Type B pancreatic cell (in vitro differentiated cells): ENCODE measurements at regions not wholly inside any gene's neighbourhood (a gene's known extent, or its start where the extent isn't known, plus 50 kb on each side); places are given as distances from the start of the nearest gene placed in this dataset.

Experiments used
- DNase-seq: peaks from one replicate; pipeline ENCODE4 v3.0.0; 2021; ENCODE audit warnings: mixed read lengths; ENCODE audit not compliant: unreplicated experiment; ENCODE audit errors: extremely low spot score
- H3K27ac Mint-ChIP-seq: 2 replicates; pipeline ENCODE4 v1.8.0; 2021; ENCODE audit warnings: mild to moderate bottlenecking, mixed read lengths
- H3K27me3 Mint-ChIP-seq: 2 replicates; pipeline ENCODE4 v1.8.0; 2021; ENCODE audit warnings: mixed read lengths
- H3K36me3 Mint-ChIP-seq: 2 replicates; pipeline ENCODE4 v1.8.0; 2021; ENCODE audit warnings: mixed read lengths
- H3K4me1 Mint-ChIP-seq: one replicate; pipeline ENCODE4 v1.8.0; 2021; ENCODE audit warnings: mixed read lengths; ENCODE audit not compliant: unreplicated experiment
- H3K4me3 Mint-ChIP-seq: 2 replicates; pipeline ENCODE4 v1.8.0; 2021; ENCODE audit warnings: mild to moderate bottlenecking, mixed read lengths
- H3K9me3 Mint-ChIP-seq: 2 replicates; pipeline ENCODE4 v1.8.0; 2021; ENCODE audit warnings: mixed read lengths
- TF ChIP-seq, protein P1 (sequence below): fragments of 200-600 bp; sonication (generic); conservative IDR thresholded peaks from 2 replicates; pipeline ENCODE4 v1.5.0; 2021; ENCODE audit warnings: antibody characterized with exemption, mild to moderate bottlenecking

DNA sequence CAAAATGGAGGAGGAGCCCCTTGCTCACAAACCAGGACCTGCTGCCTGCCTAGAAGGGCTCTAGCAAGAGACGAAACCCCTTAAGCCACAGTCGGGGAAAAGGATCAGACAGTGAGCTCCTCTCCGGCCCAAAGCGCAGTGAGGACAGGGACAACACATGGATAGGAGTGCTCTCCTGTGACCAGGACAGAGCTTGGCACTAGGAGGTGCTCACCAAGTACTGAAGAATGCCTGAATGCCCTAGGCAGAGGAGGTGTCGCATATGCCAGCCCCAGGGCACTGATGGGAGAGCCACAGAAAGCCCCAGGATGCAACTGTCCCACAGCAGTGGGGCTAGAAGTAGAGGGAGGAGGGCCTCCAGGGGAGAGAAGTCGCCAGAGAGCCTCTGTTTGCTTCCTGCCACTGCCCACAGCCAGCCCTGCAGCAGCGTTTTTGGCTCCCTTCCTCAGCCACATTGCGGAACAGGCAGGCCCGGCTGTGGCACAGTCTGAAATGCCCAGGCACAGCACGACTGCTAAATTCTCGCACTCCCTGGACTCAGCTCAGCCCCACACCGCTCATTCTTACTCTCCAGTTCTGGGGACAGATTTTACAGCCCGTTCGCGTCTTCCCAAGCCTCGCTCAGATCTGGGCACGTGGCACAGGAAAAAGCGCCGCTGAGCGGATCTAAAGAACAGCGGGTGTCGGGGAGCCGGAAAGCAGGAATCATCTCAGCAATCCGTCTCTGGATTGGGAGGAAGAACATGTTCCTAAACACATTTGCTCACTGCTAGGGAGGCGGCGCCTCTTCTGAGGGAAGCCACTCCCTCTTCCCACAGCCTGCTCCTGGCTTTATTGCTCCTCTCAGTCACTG lies 98.7 kb upstream of the POU3F3 start:
- no peak overlapping the region for H3K4me3 Mint-ChIP-seq
- DNase-seq: no peak
- TF ChIP-seq, protein P1, sequence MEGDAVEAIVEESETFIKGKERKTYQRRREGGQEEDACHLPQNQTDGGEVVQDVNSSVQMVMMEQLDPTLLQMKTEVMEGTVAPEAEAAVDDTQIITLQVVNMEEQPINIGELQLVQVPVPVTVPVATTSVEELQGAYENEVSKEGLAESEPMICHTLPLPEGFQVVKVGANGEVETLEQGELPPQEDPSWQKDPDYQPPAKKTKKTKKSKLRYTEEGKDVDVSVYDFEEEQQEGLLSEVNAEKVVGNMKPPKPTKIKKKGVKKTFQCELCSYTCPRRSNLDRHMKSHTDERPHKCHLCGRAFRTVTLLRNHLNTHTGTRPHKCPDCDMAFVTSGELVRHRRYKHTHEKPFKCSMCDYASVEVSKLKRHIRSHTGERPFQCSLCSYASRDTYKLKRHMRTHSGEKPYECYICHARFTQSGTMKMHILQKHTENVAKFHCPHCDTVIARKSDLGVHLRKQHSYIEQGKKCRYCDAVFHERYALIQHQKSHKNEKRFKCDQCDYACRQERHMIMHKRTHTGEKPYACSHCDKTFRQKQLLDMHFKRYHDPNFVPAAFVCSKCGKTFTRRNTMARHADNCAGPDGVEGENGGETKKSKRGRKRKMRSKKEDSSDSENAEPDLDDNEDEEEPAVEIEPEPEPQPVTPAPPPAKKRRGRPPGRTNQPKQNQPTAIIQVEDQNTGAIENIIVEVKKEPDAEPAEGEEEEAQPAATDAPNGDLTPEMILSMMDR: no peak
- no peak overlapping the region for H3K27ac Mint-ChIP-seq
- peaks cover 20% of the 10 kb centered on the region for H3K27me3 Mint-ChIP-seq
- no peaks in the 10 kb centered on the region for H3K36me3 Mint-ChIP-seq
- H3K4me1 Mint-ChIP-seq: no peaks in the 10 kb centered on the region
- H3K9me3 Mint-ChIP-seq: no peaks in the 10 kb centered on the region

DNA sequence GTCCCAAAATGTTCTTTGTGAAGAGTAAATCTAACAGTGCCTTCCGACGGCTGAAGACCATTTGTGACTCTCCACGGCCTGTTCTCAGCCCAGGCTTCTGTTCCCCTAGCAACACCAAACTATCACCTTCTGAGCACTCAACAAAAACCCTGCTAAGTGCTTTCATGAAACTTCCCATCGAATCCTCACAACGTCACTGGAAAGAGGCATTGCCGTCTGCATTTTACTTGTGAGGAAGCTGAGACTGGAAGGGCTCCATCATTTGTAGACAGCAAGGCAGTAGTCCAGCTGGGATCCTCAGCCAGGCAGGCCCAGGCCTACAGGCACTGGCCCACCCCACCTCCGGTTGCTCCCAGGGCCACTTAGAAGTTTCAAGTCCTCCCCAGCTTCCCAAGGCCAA lies 97.8 kb upstream of the POU3F3 start:
- Mint-ChIP-seq H3K27ac (no peak overlapping the region), H3K4me3 (no peak overlapping the region), H3K9me3 (no peaks in the 10 kb centered on the region), H3K4me1 (no peaks in the 10 kb centered on the region), H3K36me3 (no peaks in the 10 kb centered on the region), H3K27me3 (peaks cover 16% of the 10 kb centered on the region)
- no peak for DNase-seq
- TF ChIP-seq, protein P1: no peak

DNA sequence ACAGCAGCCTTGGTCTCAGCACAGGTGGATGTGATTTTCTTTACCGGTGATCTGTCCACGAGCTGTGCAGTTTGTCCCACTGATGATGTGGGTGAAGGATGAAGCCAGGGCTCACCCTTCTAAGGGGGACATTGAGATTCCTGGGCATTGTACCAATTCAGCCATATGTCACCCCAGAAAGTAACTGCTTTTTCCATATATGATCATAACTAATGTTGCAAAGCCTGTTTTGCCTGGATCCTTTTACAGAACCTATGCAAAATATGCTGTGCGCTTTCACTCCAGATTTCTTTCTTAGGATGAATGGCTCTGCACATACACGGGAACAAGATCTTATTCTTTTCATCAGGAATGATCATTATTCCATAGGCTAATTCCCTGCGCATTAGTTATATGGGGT lies 96.9 kb upstream of the POU3F3 start:
- Mint-ChIP-seq H3K4me3 (no peak overlapping the region), H3K27me3 (peaks cover 16% of the 10 kb centered on the region), H3K4me1 (no peaks in the 10 kb centered on the region), H3K36me3 (no peaks in the 10 kb centered on the region), H3K27ac (no peak overlapping the region), H3K9me3 (no peaks in the 10 kb centered on the region)
- TF ChIP-seq, protein P1: no peak
- no peak for DNase-seq

DNA sequence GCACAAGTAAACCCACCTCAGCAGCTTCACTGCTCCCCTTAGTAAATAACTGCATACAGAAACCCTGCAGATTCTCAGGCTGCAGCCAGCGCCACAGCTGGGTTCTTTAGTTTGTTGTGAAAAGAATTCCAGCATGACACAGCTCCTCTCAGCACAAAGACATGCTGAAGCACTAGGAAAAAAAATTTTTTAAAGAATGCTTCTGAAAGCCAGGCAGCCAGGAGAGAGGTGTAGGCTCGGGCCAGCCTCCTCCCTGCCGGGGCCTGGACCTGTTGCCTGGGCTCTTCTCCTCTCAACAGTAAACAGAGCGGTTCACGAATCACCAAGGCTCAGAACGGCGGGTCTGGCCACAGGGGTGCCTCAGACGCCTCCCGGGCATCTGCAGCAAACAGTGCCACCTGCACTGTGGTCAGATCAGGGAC lies 95.7 kb upstream of the POU3F3 start:
- Mint-ChIP-seq H3K9me3 (no peaks in the 10 kb centered on the region), H3K4me1 (no peaks in the 10 kb centered on the region), H3K27ac (no peak overlapping the region), H3K36me3 (no peaks in the 10 kb centered on the region), H3K27me3 (peaks cover 16% of the 10 kb centered on the region), H3K4me3 (no peak overlapping the region)
- DNase-seq: no peak
- TF ChIP-seq, protein P1: no peak

DNA sequence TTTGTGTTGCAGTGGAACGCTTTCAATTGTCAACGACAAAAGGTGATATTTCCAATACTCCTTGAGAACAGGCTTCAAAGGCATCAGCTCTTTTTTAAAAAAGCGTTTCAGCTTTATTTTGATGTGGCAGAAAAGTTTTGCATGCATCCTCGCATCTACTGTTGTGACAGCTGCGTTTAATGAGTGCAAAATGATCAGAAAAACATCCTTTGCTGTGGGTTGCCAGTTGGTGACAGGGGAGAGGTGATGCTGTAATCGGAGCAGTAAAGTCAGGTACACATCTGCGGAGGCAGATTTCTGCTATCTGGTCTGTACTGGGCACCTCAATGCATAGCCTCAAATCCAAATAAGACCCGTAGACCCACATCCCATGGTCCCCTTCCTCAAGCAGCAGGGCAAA lies 91.9 kb upstream of the POU3F3 start:
- H3K4me3 Mint-ChIP-seq: no peak overlapping the region
- TF ChIP-seq, protein P1: no peak
- peaks cover 3% of the 10 kb centered on the region for H3K27me3 Mint-ChIP-seq
- H3K27ac Mint-ChIP-seq: no peak overlapping the region
- no peaks in the 10 kb centered on the region for H3K36me3 Mint-ChIP-seq
- DNase-seq: no peak
- no peaks in the 10 kb centered on the region for H3K9me3 Mint-ChIP-seq
- no peaks in the 10 kb centered on the region for H3K4me1 Mint-ChIP-seq
